Gastroesophageal sphincter (tissue), 4 donors: ENCODE measurements at regions not wholly inside any gene's neighbourhood (a gene's known extent, or its start where the extent isn't known, plus 50 kb on each side); places are given as distances from the start of the nearest gene placed in this dataset.

Source experiments
- ATAC-seq: fragments of 150-250 bp; one replicate; pipeline ENCODE4 v1.9.1; 2016; ENCODE audit warnings: mild to moderate bottlenecking, moderate library complexity
- H3K27ac ChIP-seq, 4 donors: fragments of 200-600 bp; sonication (generic) in 3 of 4; 1 replicate in 3 of 4; 2 replicates in 1 of 4; pipeline ENCODE4 v1.5.1; 2016 to 2019
- H3K27me3 ChIP-seq: fragments of 200-600 bp; sonication (generic); one replicate; pipeline ENCODE4 v1.5.1; 2019
- H3K36me3 ChIP-seq, 2 donors: fragments of 200-600 bp; sonication (generic); one replicate each; pipeline ENCODE4 v1.5.1; 2019; ENCODE audit warnings: control low read depth in 1 of 2
- H3K4me1 ChIP-seq, 3 donors: fragments of 200-600 bp; sonication (generic); 1 replicate in 2 of 3; 2 replicates in 1 of 3; pipeline ENCODE4 v1.5.1; 2016 to 2019; ENCODE audit warnings: control low read depth in 2 of 3
- H3K4me3 ChIP-seq, 2 donors: fragments of 200-600 bp; sonication (generic); one replicate each; pipeline ENCODE4 v1.5.1; 2019; ENCODE audit warnings: mild to moderate bottlenecking in 1 of 2, moderate library complexity in 1 of 2
- H3K9me3 ChIP-seq, 3 donors: fragments of 200-600 bp; sonication (generic); one replicate each; pipeline ENCODE4 v1.5.1; 2017 to 2019; ENCODE audit warnings: control low read depth in 2 of 3
- CTCF ChIP-seq, 4 experiments: fragments of 200-600 bp in 2 of 4; fragments of 450-650 bp in 2 of 4; sonication (generic) in 1 of 4; IDR thresholded peaks; one replicate each; pipeline ENCODE4 v1.5.1; 2017 to 2019; ENCODE audit warnings: antibody characterized with exemption in 4 of 4, mild to moderate bottlenecking in 2 of 4, moderate library complexity in 2 of 4
- EP300 ChIP-seq: sonication (generic); formaldehyde crosslinking; IDR thresholded peaks from one replicate; pipeline ENCODE4 v1.6.1; 2017; ENCODE audit warnings: antibody characterized with exemption, mild to moderate bottlenecking
- POLR2A ChIP-seq, 2 donors: fragments of 450-650 bp; IDR thresholded peaks; one replicate each; pipeline ENCODE4 v1.6.1; 2017; ENCODE audit warnings: antibody characterized with exemption in 2 of 2, mild to moderate bottlenecking in 2 of 2, moderate library complexity in 1 of 2
- POLR2AphosphoS5 ChIP-seq: sonication (generic); formaldehyde crosslinking; IDR thresholded peaks from one replicate; pipeline ENCODE4 v1.6.1; 2017; ENCODE audit warnings: antibody characterized with exemption
- WGBS, 2 donors: methylation state at CpG; one replicate each; pipeline ENCODE4 v1.1.5; 2018; ENCODE audit warnings: low coverage in 1 of 2; 5-methylcytosine and 5-hydroxymethylcytosine counted together

DNA sequence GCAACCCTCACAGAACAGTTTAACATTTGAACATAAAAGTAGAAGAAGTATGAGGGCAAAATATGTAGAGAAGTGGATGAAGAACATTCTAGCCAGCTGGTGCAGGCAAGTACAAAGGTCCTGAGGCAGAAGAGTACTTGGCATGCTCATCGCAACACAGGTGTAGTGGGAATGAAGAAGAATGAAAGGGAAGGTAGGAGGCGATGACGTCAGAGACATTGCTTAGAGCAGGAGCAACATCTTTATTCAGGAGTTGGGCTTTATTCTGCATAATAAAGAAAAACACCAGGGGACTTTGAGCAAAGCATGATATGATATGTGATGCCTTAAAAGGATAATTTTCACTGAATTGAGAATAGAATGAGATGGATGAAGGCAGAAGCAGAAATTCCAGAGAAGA, 570.6 kb upstream of the CDH9 start:
- WGBS, 2 donors = 80 to 89% methylated on average over 3 of the region's 3 CpGs
- Histone ChIP-seq H3K36me3 (no peaks in the 10 kb centered on the region), H3K9me3 (no peaks in the 10 kb centered on the region), H3K4me3 (no peak overlapping the region), H3K27ac (no peak overlapping the region), H3K4me1 (no peaks in the 10 kb centered on the region), H3K27me3 (no peaks in the 10 kb centered on the region)
- no peak for TF ChIP-seq POLR2AphosphoS5
- no peak for TF ChIP-seq CTCF (IDR thresholded peaks at IDR 0.05)
- no peak for TF ChIP-seq POLR2A (IDR thresholded peaks at IDR 0.05)
- TF ChIP-seq EP300 = no peak
- ATAC-seq = no peak

DNA sequence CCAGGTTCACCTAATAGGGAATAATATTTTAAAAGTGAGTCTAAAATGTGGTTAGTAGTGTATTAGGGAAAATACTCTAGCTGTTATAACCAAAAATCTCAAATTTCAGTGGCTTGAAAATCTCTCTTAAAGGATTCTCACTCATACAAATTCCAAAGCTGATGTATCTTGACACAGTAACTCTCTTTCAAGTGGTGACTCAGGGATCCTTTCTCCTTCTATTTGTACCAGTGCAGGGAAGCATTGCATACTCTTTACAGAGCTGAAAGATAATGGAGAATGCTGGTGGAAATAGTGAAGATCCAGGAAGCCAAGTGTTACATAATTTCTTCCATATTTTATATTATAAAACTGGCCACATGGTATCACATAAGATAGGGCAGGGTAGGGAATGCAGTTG, 560.2 kb upstream of the CDH9 start:
- Histone ChIP-seq H3K27ac (no peak overlapping the region), H3K36me3 (no peaks in the 10 kb centered on the region), H3K4me1 (no peaks in the 10 kb centered on the region), H3K27me3 (no peaks in the 10 kb centered on the region), H3K4me3 (no peak overlapping the region), H3K9me3 (no peaks in the 10 kb centered on the region)
- no peak for ATAC-seq
- TF ChIP-seq EP300 = no peak
- no peak for TF ChIP-seq POLR2A (IDR thresholded peaks at IDR 0.05)
- no peak for TF ChIP-seq CTCF (IDR thresholded peaks at IDR 0.05)
- TF ChIP-seq POLR2AphosphoS5 = no peak

- ATAC-seq = no peak
- TF ChIP-seq EP300 (no peak), POLR2AphosphoS5 (no peak), POLR2A (IDR thresholded peaks at IDR 0.05) (no peak), CTCF (IDR thresholded peaks at IDR 0.05) (no peak)
- 43 to 57% methylated on average over 2 of the region's 2 CpGs for WGBS, 2 donors
Measured at GRCh38 chr5:27594141-27594540, 555.8 kb upstream of the CDH9 start.

GRCh38 chr5:27592231-27592630, 553.8 kb upstream of the CDH9 start:
- Histone ChIP-seq H3K9me3 (no peaks in the 10 kb centered on the region), H3K36me3 (no peaks in the 10 kb centered on the region), H3K4me1 (no peaks in the 10 kb centered on the region), H3K27ac (no peak overlapping the region), H3K4me3 (no peak overlapping the region), H3K27me3 (no peaks in the 10 kb centered on the region)
- 55 to 63% methylated on average over 1 of the region's 1 CpG for WGBS, 2 donors
- TF ChIP-seq EP300 = no peak
- TF ChIP-seq CTCF (IDR thresholded peaks at IDR 0.05) = no peak
- no peak for TF ChIP-seq POLR2AphosphoS5
- no peak for TF ChIP-seq POLR2A (IDR thresholded peaks at IDR 0.05)
- no peak for ATAC-seq

More at GRCh38 chr5:27594141-27594540, 555.8 kb upstream of the CDH9 start:
- H3K27ac ChIP-seq = no peak overlapping the region
- H3K9me3 ChIP-seq = no peaks in the 10 kb centered on the region
- H3K36me3 ChIP-seq = no peaks in the 10 kb centered on the region
- H3K4me3 ChIP-seq = no peak overlapping the region
- H3K4me1 ChIP-seq = no peaks in the 10 kb centered on the region
- no peaks in the 10 kb centered on the region for H3K27me3 ChIP-seq

GRCh38 chr5:27590503-27590902, 552.1 kb upstream of the CDH9 start:
- no peaks in the 10 kb centered on the region for H3K4me1 ChIP-seq
- H3K36me3 ChIP-seq = no peaks in the 10 kb centered on the region
- no peaks in the 10 kb centered on the region for H3K27me3 ChIP-seq
- no peak for TF ChIP-seq CTCF (IDR thresholded peaks at IDR 0.05)
- TF ChIP-seq EP300 = no peak
- H3K4me3 ChIP-seq = no peak overlapping the region
- H3K9me3 ChIP-seq = no peaks in the 10 kb centered on the region
- H3K27ac ChIP-seq = no peak overlapping the region
- no CpG with 5 or more reads among the region's 6 CpGs for WGBS, 2 donors
- no peak for ATAC-seq
